Fibroblast of skin of abdomen (primary cell): ENCODE measurements at regions not wholly inside any gene's neighbourhood (a gene's known extent, or its start where the extent isn't known, plus 50 kb on each side); places are given as distances from the start of the nearest gene placed in this dataset.
"Not testable (repeated sequence)": the region's sequence is repeated elsewhere in the genome, so short reads cannot be mapped to it uniquely, and the experiment has no call there.

ENCODE experiments used
- DNase-seq: peaks from one replicate; pipeline ENCODE4 v3.0.0-alpha.2; 2013

DNA sequence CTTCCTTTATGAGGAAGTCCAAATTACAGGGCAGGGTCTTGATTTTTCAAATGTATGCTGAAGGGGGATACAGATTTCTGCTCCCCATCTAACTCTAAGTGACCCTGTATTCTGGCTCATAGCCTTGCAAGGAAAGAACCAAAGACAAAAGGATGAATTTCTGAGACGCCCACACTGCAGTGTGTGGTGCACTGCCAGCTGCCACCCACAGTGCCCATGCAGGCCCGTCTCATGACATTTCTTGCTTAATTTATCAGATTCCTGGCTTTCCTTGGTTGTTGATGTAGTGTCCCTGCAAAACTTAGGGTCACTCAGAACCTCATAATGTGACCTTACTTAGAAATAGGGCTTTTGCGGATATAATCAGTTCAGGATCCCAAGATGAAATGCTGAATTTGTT is 68.0 kb downstream of the CBLN4 start:
- DNase-seq: no peak

DNA sequence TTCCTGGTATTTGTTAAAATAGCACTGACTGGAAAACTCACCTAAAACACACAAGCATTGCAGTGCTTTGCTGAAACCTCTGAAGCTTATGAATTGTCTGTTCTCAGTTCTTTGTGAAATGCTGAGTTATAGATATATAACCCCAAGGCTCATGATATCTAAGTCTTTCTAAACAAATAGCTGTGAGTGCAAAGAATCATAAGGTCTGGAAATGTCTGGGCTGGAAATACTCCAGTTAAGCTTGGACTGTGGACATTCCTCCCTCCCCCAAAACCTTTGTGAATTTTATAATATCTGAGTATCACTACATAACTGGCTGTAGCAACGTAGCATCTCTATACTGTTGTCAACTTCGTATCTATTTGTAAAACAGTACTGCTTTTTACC is 69.1 kb downstream of the CBLN4 start:
- no peak for DNase-seq

DNA sequence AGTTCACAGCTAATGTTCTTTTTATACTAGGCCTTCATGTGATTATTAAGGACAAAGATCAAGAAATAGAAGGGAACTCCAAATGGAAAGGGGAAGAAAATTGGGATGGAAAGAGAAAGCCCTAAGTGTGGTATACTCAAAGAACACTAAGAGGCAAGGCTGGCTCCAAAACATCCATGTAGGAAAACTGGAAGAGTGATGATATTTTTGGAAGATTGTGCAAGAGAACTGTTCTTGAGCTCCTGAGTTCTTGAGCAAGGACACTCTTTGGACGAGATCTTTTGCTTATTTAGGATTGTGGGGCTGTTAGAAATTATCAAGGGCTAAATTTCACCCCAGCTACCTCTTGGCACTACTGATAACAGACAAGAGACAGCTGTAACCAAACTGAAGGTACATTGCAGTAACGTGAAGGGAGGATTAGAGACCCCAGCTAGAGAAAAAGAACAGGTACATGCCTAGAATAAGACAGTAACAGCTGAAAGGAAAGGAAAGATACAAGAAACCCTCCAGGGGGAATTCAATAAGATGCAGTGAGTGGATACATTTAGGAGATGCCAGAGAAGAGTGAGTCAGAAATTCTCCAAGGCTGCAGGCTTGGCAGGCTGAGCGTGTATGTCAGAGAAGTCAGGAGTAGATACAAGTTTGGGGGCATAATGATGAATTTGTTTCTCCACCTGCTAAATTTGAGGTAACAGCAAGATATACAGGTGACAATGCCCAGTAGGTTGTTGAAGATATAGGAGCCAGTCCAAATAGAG is 69.7 kb downstream of the CBLN4 start:
- DNase-seq: no peak

DNA sequence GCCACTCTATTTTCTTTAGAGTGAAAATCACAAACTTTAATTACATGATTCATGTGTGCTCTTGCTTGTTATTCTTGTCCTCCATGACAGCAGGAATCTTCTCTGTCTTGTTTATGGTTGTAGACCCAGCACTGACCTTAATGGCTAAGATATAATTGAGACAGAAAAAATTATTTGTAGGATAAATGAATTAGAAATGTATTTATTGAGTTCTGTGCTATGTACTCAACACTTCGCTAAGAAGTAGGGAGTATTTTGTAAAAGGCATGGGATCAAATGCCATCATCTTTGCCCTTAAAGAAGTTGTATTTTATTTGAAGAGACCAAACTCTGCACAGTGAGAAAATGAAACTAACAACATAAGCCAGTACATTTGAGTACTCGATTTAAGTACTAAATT is 71.2 kb downstream of the CBLN4 start:
- no peak for DNase-seq

DNA sequence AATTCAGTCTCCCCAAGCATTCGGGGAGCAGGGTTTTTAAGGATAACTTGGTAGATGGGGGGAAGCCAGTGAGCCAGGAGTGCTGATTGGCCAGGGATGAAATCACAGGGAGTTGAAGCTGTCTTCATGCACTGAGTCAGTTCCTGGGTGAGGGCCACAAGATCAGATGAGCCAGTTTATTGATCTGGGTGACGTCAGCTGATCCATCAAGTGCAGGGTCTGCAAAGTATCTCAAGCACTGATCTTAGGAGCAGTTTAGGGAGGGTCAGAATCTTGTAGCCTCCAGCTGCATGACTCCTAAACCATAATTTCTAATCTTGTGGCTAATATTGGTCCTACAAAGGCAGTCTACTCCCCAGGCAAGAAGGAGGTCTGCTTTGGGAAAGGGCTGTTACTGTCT is 74.4 kb downstream of the CBLN4 start:
- not testable (repeated sequence) for DNase-seq

DNA sequence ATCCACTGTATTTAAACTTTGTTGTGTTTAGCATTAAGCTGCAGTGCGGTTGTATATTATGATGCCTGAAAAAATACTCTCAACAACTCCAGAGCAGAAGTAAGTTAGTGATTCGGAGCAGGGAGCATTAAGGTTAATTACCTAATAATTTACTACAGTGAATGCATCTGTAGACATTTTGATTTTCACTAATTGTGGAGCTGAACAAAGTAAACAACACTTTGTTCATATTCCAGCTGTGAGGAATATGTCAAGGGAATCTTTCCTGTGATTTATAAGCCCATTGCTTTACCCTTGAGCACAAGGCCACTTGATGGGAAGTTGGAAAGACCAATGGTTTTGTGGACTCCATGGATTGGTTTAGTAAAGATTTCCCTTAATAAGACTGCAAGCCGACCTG is 77.1 kb downstream of the CBLN4 start:
- DNase-seq: no peak

DNA sequence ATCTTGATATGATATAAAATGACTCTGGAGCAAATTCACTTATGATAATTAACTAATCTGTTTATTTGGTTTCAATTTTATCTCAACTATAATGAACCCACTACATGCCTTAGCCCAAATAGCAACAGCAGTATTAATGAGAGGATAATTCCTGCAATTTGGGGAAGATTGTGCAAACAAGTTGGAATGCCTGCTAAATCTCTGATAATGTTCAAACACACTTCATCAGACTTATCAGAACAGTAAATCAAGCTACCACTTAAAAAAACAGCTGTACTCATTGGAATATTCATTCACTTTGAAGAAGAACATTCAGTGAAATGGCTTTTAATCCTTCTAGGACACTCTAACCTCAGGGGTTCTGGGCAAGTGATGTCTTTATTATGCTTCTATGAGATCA is 85.4 kb downstream of the CBLN4 start:
- no peak for DNase-seq

DNA sequence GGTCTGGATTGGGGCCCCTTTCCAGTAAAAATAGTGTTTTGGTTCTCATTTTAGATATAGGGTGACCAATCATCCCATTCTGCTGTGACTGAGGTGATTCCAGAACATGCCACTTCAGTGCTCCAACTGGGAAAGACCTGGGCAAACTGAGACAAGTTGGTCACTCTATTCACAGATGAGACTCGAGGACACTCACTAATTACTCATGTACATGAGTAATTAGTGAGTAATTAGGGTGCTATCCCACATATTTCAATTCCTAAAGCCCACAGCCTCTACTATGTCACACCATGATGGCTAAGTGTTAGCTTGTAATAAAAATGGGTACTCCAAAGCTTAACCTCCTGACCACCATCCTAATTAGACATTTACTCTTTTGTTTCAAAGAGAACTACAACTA is 86.0 kb downstream of the CBLN4 start:
- DNase-seq: no peak

DNA sequence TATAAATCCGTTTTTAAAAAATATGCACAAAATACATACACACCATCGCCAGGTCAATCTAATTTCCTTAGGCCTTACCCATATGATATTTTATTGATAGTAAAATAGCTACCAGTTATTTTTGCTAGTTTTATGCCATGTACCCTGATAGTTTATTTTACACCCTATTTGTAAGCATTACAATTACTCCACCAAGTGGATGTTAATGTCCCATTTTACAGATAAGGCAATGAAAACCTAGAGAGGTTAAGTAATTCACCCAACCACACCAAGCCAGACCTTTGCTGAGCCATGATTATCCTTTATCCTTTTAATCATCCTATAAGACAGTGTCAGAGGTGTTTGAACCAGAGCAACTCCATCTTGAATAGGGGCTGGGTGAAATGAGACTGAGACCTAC is 86.8 kb downstream of the CBLN4 start:
- no peak for DNase-seq

DNA sequence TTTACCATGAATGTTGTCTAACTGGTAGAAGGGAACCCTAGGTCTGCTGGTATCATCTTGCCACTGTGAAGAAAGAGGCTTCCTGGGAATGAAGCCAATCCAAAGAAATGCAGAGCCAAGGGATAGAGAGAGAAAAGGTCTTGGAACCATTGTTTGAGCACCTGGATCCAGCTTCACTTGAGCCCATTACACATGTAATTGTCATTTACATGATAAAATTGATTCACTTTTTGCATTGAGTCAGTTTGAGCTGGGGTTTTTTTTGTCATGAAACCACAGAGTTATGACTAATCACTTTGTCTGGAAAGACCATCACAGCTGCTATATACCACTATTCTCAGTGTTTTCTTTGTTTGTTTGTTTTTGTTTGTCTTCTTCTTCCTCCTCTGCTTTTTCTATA is 112.3 kb downstream of the CBLN4 start:
- no peak for DNase-seq

DNA sequence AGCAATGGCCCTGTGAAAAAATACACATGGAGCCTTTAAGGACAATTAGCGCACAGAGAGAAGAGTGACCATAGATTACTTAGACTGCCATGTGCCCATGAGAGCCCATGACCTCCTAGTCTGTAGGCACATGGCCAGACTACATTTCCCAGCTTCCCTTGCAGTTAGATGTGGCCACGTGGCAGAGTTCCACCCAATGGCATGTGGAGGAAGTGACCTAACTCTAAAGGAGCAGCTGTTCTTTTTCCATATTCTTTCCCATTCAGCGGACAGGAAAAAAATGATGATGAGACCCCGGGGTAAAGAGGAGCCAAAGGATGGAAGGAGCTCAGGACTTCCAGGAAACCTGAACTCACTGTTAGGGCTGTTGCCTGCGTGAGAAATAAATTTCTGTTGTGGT is 116.6 kb downstream of the CBLN4 start:
- DNase-seq: no peak

DNA sequence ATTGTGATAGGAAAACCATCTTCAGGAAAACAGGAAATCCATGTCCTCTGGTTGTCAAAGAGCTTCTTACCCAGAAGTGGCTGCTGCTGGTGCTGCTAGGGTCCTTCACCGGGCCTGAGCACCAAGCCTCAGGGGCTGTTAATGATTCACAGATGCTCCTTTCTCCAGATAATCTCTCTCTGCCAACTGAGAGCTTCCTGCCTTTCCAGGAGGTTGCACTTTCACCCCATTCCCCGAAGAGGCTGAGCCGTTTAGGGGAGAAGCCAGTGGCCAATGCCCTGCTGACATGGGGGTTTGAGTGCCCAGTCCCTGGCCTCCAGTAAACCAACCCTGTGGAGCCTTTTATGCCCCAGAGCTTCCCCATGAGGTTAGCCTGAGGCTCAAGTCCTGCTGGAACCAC is 122.4 kb downstream of the CBLN4 start:
- DNase-seq: no peak

DNA sequence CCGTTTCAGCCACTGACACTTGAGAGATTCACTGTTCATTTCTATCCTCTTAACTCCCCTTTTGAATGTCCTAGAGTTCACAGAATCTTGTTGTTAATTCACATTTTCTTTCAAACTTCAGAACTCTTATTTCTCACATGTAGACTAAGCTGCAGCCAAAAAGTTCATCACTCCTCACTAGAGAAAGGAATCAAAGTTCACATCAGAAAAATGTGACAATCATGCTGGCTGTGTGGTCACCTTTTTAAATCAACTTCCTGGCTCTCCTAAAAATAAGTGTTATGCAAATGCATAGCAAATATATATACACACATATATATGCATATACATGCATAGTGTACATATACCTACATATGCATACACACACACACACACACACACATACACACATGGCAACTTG is 123.0 kb downstream of the CBLN4 start:
- no peak for DNase-seq

DNA sequence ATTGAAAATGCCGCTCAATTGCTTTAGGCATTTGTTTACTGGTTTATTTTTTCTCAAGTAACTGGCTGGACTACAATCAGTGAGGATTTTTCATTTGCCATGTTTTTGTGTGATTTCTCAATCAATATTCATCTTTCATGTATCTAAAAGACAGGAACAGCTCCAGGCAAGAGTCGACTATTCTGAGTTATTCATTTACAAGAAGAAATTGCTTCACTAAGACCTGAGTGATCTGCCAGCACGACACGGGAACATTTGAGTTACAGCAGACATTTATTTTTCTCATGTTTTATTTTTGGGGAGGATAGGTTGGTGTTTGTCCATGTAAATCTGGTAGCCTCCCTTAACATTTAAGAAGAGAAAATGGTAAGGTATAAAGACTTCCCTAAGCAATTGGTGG is 124.1 kb downstream of the CBLN4 start:
- no peak for DNase-seq

DNA sequence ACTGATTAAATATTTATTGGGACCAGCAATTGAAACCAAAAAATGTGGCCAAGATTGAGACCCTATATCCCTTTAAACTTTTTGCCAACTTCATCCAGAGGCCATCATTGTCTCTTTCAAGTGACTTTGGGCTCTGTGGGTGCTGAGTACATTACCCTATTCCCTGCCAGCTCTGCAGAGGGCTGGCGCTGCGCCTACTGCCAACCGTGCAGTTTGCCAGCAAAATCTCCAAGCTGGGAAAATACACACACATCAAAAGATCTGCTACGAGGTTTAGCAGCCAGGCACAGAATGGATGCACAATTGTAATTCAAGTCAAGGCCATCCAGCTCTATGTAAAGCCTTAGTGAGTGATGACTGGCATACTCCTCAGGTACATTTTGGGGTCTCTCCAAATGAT is 125.0 kb downstream of the CBLN4 start:
- no peak for DNase-seq

DNA sequence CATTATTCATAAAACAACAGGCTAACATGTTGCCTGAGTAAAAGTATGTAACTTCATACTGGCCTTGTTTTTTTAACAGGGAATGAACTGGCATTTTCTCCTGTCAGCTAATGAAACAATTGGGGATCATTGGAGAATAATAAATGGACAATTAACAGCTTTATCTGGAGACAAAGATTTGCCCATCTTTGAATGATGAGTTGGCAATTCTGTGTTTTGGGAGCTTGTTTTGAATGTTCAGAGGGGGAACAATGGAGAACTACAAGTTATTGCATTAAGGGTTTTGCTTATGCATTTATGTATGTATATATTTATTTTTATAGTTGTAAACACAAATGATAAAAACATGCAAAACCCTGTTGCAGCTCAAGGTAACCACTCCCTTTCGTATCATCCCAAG is 150.3 kb downstream of the CBLN4 start:
- DNase-seq: no peak

DNA sequence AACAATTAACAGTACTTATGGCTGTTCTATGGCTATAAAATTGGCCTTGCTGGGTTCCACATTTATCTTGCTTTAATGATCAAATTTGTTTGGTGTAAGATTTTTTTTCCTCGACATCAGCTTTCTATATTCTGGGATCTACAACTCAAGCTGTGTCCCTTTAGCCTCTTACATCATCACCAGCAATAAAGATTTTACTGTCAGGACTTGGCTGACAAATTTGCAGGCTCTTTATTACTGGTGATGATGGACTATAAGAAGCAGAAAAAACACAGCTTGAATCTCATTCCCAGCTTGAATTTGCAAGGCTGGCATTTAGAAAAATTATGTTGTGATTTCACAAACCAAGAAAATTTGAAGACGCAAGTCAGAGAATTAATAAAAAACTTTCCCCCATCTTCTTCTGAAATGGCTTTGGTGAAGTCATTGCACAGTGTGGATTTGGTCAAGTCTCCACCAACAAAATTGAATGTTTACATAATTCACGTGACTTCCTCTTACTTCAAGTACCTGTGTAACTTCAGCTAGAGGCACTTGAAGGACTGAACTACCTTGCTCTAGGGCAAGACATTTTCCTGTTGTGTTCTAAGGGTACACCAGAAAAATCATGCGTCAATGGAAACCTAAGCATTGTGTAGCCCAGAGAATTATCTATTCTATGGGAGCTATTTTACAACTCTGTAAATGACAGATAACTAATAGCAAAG is 175.0 kb downstream of the CBLN4 start:
- DNase-seq: no peak

DNA sequence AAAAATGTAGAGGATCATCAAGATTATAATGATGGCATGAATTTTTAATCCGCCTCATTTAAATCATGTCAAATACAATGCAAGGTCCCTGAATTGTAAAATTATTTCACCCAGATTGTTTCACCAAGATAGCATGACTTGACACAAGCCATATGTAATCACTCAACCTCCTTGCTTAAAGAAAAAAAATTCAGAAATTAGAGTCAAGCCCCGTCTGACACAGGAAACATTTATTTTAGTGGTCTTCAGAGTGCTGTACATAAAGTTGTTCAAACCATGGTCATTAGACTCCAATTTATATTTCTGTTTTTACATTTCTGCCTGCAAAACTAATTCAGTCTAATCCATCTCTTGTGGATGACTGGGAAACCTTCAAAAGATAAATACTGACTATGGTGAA is 200.2 kb downstream of the CBLN4 start:
- DNase-seq: no peak

DNA sequence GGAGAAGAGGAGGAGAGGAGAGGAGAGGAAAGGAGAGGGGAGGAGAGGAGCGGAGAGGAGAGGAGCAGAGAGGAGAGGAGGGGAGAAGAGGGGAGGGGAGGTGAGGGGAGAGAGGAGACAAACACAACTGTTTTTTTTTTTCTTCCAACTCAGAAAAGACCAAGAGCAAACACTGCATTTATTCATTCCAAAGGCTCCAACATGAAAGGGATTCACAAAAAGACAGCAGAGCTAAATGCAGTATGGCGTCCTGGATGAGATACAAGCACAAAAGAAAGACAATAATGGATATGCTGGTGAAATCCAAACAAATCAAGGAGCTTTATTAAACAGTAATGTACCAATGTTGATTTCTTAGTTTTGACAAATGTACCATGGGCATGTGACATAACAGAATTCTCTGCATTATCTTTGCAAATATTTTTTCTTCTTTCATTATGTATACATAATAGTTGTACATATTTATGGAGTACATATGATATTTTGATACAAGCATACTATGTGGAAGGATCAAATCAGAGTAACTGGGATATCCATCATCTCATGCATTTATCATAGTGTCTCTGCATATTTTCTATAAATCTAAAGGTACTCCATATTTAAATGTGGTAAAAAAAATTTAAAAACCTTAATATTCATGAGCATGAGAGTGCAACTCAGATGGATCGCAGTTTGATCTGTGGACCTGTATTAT is 204.6 kb downstream of the CBLN4 start:
- no peak for DNase-seq

DNA sequence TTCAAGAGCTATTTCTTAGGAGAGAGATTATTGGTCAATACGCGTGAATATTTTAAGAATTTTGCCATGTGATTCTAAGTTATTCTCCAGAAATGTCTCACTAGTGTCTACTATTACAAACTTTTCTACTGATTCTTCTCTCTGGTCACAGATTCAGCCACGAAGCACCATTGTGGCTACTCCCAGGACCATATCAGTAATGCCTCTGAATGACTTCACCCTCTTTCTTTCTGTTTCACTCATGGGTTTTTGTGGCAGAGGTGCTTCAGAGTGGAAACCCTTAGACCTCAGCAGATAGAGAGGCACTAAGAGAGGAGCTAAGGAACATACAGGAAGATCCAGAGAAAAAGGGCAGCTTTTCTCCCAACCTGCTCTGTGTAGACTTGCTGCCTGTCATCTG is 211.3 kb downstream of the CBLN4 start:
- no peak for DNase-seq

DNA sequence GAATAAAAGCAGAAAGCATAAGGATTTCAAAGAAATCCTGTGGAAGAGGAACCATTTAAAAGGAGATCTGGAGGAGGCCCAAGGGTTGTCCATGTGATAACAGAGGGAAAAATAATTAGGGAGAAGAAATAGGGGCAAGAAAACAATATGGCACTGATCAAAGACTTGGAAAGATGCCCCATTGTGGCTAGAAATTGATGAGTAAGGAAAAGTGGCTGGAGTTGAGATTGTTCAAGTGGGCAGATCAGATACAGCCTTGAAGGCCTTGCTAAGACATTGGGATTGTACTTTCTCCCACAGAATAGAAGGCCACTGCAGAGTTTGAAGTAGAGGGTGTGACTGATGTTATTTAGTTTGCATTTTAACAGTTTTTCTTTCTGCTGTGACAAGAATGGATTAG is 213.3 kb downstream of the CBLN4 start:
- no peak for DNase-seq

DNA sequence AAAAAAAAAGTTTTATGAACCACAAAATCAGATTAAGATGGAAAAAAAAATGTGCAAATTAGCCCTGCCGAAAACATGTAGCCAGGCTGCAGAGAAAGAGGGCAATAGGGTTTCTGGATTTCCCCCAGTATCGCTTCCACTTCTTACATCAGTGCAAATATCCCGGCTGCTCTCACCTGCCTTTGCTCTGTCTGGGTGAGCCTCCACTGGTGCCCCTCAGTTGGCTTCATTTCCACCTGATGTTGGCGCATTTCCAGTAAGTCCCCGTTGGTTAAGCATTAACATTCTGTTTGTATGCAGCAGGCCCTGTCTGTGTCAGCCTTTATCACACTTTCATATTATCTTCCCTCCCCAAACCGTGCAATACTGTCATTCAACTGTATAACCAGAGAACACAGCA is 215.1 kb downstream of the CBLN4 start:
- DNase-seq: no peak

DNA sequence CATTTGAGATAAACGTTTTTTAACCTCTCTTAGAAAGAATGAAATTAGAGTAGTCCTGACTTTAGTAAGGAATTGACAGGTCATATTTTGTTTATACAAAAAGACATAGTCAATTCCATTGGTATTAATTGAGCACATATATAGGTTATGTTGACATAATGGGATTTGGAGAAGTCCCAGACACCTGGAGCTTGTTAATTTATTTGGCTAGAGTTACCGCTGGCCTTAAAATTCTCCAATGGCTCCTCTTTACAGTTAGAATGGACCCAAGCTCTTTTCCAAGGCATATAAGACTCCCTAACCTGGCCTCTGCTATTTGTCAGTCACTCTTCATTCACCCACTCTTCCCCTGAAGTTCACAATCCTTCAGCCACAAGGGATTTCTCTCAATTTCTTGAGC is 221.3 kb downstream of the CBLN4 start:
- DNase-seq: no peak

DNA sequence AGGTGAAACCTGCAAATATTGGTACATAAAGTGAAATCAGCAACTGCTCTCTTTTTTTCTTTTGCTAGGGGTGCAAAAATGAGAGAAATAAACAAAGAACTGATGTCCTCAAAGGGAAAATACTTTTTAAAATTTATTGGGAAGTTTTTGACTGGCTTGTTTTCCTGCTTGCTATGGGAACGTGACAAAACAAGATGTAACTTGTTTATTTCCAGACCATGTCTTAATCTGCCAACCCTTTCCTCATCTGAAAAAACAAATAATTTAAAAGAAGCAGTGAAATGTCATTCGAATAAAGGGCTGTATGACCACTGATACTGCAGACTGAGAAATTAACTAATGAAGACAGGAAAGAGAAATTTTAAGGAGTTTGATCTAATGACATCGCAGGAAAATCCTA is 221.9 kb downstream of the CBLN4 start:
- no peak for DNase-seq
